ENCODE measurements at regions not wholly inside any gene's neighbourhood (a gene's known extent, or its start where the extent isn't known, plus 50 kb on each side); places are given as distances from the start of the nearest gene placed in this dataset.

DNA sequence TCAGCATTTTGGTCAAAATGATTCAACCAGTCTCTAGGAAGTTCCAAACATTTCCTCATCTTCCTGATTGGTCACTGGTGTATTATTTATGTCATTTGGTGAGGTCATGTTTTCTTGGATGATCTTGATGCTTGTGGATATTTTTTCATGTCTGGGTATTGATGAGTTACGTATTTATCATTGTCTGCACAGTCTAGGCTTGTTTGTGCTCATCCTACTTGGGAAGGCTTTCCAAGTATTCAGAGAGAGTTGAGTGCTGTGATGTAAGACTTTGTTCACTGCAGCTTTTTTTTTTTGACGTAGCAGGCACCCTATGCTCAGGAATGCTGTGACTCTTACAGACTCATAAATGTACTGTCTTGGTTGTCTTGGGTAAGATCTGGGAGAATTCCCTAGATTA is 509.5 kb downstream of the SLITRK1 start:
- Histone ChIP-seq H3K4me3 (no peak overlapping the region), H3K4me1 (ENCODE audit: low read depth) (no peaks in the 10 kb centered on the region), H3K36me3 (ENCODE audit: low read depth) (no peaks in the 10 kb centered on the region), H3K9me3 (peaks cover 58% of the 10 kb centered on the region)
- intact Hi-C loops (cut with DNase I, micrococcal nuclease), result no loop called here
- no peak for ATAC-seq
- TF ChIP-seq, protein P1, sequence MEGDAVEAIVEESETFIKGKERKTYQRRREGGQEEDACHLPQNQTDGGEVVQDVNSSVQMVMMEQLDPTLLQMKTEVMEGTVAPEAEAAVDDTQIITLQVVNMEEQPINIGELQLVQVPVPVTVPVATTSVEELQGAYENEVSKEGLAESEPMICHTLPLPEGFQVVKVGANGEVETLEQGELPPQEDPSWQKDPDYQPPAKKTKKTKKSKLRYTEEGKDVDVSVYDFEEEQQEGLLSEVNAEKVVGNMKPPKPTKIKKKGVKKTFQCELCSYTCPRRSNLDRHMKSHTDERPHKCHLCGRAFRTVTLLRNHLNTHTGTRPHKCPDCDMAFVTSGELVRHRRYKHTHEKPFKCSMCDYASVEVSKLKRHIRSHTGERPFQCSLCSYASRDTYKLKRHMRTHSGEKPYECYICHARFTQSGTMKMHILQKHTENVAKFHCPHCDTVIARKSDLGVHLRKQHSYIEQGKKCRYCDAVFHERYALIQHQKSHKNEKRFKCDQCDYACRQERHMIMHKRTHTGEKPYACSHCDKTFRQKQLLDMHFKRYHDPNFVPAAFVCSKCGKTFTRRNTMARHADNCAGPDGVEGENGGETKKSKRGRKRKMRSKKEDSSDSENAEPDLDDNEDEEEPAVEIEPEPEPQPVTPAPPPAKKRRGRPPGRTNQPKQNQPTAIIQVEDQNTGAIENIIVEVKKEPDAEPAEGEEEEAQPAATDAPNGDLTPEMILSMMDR (IDR thresholded peaks at IDR 0.05), result no peak
- DNase-seq, result no peak

DNA sequence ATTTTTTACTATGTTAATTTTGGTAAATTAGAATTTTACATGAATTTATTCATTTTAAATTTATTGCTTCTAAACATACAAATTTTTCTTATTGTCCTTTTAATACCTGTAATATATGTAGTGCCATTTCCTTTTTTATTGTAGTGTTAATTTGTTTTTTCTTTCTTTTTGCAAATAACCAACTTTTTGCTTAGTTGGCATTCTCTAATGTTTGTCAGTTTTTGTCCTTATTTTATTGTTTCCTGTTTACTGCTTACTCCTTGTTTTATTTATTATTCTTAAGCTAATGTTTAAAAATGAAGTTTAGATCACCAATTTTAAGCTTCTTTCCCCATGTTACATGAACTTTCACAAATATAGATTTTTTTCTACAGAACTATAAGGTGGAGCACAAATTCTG is 516.6 kb downstream of the SLITRK1 start:
- Histone ChIP-seq H3K4me1 (ENCODE audit: low read depth) (no peaks in the 10 kb centered on the region), H3K9me3 (peaks cover 19% of the 10 kb centered on the region), H3K4me3 (no peak overlapping the region), H3K36me3 (ENCODE audit: low read depth) (no peaks in the 10 kb centered on the region)
- intact Hi-C loops (cut with DNase I, micrococcal nuclease), result no loop called here
- ATAC-seq (no peak), DNase-seq (no peak)
- TF ChIP-seq, protein P1 (IDR thresholded peaks at IDR 0.05), result no peak

DNA sequence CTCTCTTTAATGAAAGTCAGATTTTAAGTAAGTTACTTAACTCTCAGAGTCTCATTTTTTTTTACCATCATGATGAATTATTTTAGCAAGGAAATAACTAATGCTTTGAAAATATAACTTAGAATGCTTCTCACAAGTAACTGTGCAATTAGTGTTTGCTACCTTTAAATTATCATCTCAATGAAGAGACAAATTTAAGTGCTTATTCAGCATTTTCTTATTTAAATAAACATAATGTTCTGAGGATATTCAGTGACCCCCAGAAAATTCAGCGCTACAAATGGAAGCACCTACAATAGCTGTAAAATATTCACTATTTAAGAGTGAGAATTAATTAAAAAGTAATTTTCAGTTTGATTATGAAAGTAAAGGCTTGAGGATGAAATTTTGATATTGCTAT is 527.2 kb downstream of the SLITRK1 start:
- Histone ChIP-seq H3K36me3 (ENCODE audit: low read depth) (no peaks in the 10 kb centered on the region), H3K9me3 (peaks cover 30% of the 10 kb centered on the region), H3K4me1 (ENCODE audit: low read depth) (no peaks in the 10 kb centered on the region), H3K4me3 (no peak overlapping the region)
- intact Hi-C loops (cut with DNase I, micrococcal nuclease), result no loop called here
- DNase-seq, result no peak
- no peak for ATAC-seq
- TF ChIP-seq, protein P1 (IDR thresholded peaks at IDR 0.05), result no peak

DNA sequence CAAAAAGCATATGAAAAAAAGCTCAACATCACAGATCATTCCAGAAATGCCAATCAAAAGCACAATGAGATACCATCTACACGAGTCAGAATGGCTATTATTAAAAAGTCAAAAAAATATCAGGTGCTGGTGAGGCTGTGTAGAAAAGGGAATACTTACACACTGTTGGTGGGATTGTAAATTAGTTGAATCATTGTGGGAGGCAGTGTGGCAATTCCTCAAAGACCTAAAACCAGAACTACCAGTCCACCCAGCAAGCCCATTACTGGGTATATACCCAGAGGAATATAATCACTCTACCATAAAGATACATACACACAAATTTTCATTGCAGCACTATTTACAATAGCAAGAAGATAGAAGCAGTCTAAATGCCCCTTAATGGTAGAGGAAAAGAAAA is 529.9 kb downstream of the SLITRK1 start:
- Histone ChIP-seq H3K4me1 (ENCODE audit: low read depth) (no peaks in the 10 kb centered on the region), H3K4me3 (no peak overlapping the region), H3K9me3 (peaks cover 27% of the 10 kb centered on the region), H3K36me3 (ENCODE audit: low read depth) (no peaks in the 10 kb centered on the region)
- DNase-seq (no peak), ATAC-seq (no peak)
- intact Hi-C loops (cut with DNase I, micrococcal nuclease), result no loop called here
- TF ChIP-seq, protein P1 (IDR thresholded peaks at IDR 0.05), result no peak

- H3K36me3 ChIP-seq (ENCODE audit: low read depth), result no peaks in the 10 kb centered on the region
- intact Hi-C loops (cut with DNase I, micrococcal nuclease), result no loop called here
- TF ChIP-seq, protein P1 (IDR thresholded peaks at IDR 0.05), result no peak
Observed at GRCh38 chr13:83350569-83350968, 531.7 kb downstream of the SLITRK1 start.

DNA sequence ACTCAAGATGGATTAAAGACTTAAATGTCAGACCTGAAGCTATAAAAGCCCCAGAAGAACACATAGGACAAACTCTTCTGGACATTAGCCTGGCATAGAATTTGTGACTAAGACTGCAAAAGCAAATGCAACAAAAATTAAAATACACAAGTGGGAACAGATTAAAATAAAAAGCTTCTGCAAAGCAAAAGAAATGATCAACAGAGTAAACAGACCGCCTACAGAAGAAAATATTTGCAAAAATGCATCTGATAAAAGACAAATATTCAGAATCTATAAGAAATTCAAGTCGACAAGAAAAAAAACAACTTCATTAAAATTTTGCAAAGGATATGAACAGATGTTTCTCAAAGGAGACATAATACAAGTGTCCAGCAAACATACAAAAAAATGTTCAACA is 537.8 kb downstream of the SLITRK1 start:
- intact Hi-C loops (cut with DNase I, micrococcal nuclease), result no loop called here
- no peak for DNase-seq
- Histone ChIP-seq H3K4me3 (no peak overlapping the region), H3K4me1 (ENCODE audit: low read depth) (no peaks in the 10 kb centered on the region), H3K9me3 (peaks cover 38% of the 10 kb centered on the region), H3K36me3 (ENCODE audit: low read depth) (no peaks in the 10 kb centered on the region)
- TF ChIP-seq, protein P1 (IDR thresholded peaks at IDR 0.05), result no peak
- ATAC-seq, result no peak

More at GRCh38 chr13:83350569-83350968, 531.7 kb downstream of the SLITRK1 start:
- Histone ChIP-seq H3K4me3 (no peak overlapping the region), H3K4me1 (ENCODE audit: low read depth) (no peaks in the 10 kb centered on the region), H3K9me3 (peaks cover 22% of the 10 kb centered on the region)
- ATAC-seq (no peak), DNase-seq (no peak)

All from mucosa of descending colon (tissue), 3 donors.